Testis (tissue), 2 donors: ENCODE measurements at regions not wholly inside any gene's neighbourhood (a gene's known extent, or its start where the extent isn't known, plus 50 kb on each side); places are given as distances from the start of the nearest gene placed in this dataset.

Experiments used
- DNase-seq: peaks from one replicate; pipeline ENCODE4 v3.0.0-alpha.2; 2019
- H3K27ac ChIP-seq, 2 donors: fragments of 200-600 bp; sonication (generic); one replicate each; pipeline ENCODE4 v1.5.1; 2019
- H3K27me3 ChIP-seq: fragments of 200-600 bp; sonication (generic); one replicate; pipeline ENCODE4 v1.5.1; 2019
- H3K36me3 ChIP-seq: fragments of 200-600 bp; sonication (generic); one replicate; pipeline ENCODE4 v1.5.1; 2017; ENCODE audit warnings: low read depth; ENCODE audit errors: missing control alignments
- H3K4me1 ChIP-seq: fragments of 200-600 bp; sonication (generic); one replicate; pipeline ENCODE4 v1.5.1; 2019
- H3K4me3 ChIP-seq, 2 donors: fragments of 200-600 bp; sonication (generic); one replicate each; pipeline ENCODE4 v1.5.1; 2017 to 2019
- H3K9me3 ChIP-seq: fragments of 200-600 bp; sonication (generic); one replicate; pipeline ENCODE4 v1.5.1; 2017
- POLR2A ChIP-seq: fragments of 450-650 bp; IDR thresholded peaks from one replicate; pipeline ENCODE4 v1.6.1; 2017; ENCODE audit warnings: antibody characterized with exemption, mild to moderate bottlenecking, moderate library complexity
- WGBS, 2 donors: methylation state at CpG; one replicate each; pipeline ENCODE4 v1.1.5; 2018; 5-methylcytosine and 5-hydroxymethylcytosine counted together
- intact Hi-C: fragments of 100-400 bp; cut with DNase I; formaldehyde crosslinking; loops from one replicate; pipeline ENCODE4 v1.15.1; 2023; ENCODE audit warnings: low total_unique reads
- TF ChIP-seq, protein P1 (sequence below), 3 experiments: fragments of 450-650 bp in 2 of 3; fragments of 200-600 bp in 1 of 3; sonication (generic) in 1 of 3; IDR thresholded peaks; one replicate each; pipeline ENCODE4 v1.5.1; 2016 to 2019; ENCODE audit warnings: antibody characterized with exemption in 3 of 3, mild to moderate bottlenecking in 2 of 3, moderate library complexity in 1 of 3

- H3K27ac ChIP-seq: no peak overlapping the region
- H3K4me1 ChIP-seq: no peaks in the 10 kb centered on the region
- TF ChIP-seq POLR2A: no peak
- no peaks in the 10 kb centered on the region for H3K27me3 ChIP-seq
- no peaks in the 10 kb centered on the region for H3K36me3 ChIP-seq
- H3K4me3 ChIP-seq: no peak overlapping the region
- WGBS, 2 donors: 88 to 91% methylated on average over 17 of the region's 17 CpGs
- no peak for DNase-seq
- no peaks in the 10 kb centered on the region for H3K9me3 ChIP-seq
- intact Hi-C loops: no loop called here
These were observed 88.3 kb upstream of the MED13L start for GRCh38 chr12:116365606-116366455.

DNA sequence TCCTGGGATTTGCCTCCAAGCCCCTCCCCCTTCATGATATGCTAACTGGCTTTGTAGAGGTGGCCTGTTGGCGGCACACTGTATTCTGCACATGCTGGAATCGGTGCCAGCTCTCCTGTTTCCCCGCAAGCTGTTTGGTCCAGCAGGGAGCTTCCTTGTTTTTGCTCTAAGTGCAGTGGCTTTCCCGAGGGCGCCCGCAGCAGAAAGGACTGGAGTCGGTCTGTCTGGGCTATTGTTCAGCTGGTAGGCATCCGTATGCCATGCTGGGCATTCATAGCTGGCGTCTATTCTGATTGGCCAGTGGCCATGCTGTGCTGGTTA is 88.9 kb upstream of the MED13L start:
- peak; percentile 34 for DNase-seq
- H3K27me3 ChIP-seq: no peaks in the 10 kb centered on the region
- no peaks in the 10 kb centered on the region for H3K4me1 ChIP-seq
- intact Hi-C loops: no loop called here
- no peaks in the 10 kb centered on the region for H3K36me3 ChIP-seq
- TF ChIP-seq, protein P1, sequence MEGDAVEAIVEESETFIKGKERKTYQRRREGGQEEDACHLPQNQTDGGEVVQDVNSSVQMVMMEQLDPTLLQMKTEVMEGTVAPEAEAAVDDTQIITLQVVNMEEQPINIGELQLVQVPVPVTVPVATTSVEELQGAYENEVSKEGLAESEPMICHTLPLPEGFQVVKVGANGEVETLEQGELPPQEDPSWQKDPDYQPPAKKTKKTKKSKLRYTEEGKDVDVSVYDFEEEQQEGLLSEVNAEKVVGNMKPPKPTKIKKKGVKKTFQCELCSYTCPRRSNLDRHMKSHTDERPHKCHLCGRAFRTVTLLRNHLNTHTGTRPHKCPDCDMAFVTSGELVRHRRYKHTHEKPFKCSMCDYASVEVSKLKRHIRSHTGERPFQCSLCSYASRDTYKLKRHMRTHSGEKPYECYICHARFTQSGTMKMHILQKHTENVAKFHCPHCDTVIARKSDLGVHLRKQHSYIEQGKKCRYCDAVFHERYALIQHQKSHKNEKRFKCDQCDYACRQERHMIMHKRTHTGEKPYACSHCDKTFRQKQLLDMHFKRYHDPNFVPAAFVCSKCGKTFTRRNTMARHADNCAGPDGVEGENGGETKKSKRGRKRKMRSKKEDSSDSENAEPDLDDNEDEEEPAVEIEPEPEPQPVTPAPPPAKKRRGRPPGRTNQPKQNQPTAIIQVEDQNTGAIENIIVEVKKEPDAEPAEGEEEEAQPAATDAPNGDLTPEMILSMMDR (IDR thresholded peaks at IDR 0.05): no peak
- TF ChIP-seq POLR2A: no peak
- no peak overlapping the region for H3K4me3 ChIP-seq
- 61 to 63% methylated on average over 9 of the region's 9 CpGs for WGBS, 2 donors
- no peak overlapping the region for H3K27ac ChIP-seq
- no peaks in the 10 kb centered on the region for H3K9me3 ChIP-seq

GRCh38 chr12:116366824-116367223 is 89.3 kb upstream of the MED13L start:
- Histone ChIP-seq H3K9me3 (no peaks in the 10 kb centered on the region), H3K27ac (no peak overlapping the region), H3K36me3 (no peaks in the 10 kb centered on the region), H3K4me1 (no peaks in the 10 kb centered on the region), H3K27me3 (no peaks in the 10 kb centered on the region), H3K4me3 (no peak overlapping the region)
- no peak for DNase-seq
- 87 to 89% methylated on average over 6 of the region's 6 CpGs for WGBS, 2 donors
- TF ChIP-seq, protein P1 (IDR thresholded peaks at IDR 0.05): no peak
- TF ChIP-seq POLR2A: no peak
- intact Hi-C loops: no loop called here

- DNase-seq: no peak
- Histone ChIP-seq H3K27me3 (no peaks in the 10 kb centered on the region), H3K27ac (no peak overlapping the region), H3K36me3 (no peaks in the 10 kb centered on the region), H3K4me1 (no peaks in the 10 kb centered on the region), H3K4me3 (no peak overlapping the region), H3K9me3 (no peaks in the 10 kb centered on the region)
- 80 to 83% methylated on average over 16 of the region's 16 CpGs for WGBS, 2 donors
- TF ChIP-seq, protein P1 (IDR thresholded peaks at IDR 0.05): no peak
- TF ChIP-seq POLR2A: no peak
- intact Hi-C loops: no loop called here
These were observed 91.0 kb upstream of the MED13L start for GRCh38 chr12:116368196-116369194.

GRCh38 chr12:116370004-116370404 is 92.5 kb upstream of the MED13L start:
- Histone ChIP-seq H3K27ac (no peak overlapping the region), H3K4me1 (no peaks in the 10 kb centered on the region), H3K4me3 (no peak overlapping the region), H3K27me3 (no peaks in the 10 kb centered on the region), H3K36me3 (no peaks in the 10 kb centered on the region), H3K9me3 (no peaks in the 10 kb centered on the region)
- intact Hi-C loops: no loop called here
- TF ChIP-seq, protein P1 (IDR thresholded peaks at IDR 0.05): no peak
- no peak for TF ChIP-seq POLR2A
- 84% methylated on average over 4 of the region's 4 CpGs for WGBS, 2 donors
- DNase-seq: no peak
